HG03469 (cell line): ENCODE measurements at regions not wholly inside any gene's neighbourhood (a gene's known extent, or its start where the extent isn't known, plus 50 kb on each side); places are given as distances from the start of the nearest gene placed in this dataset.
"Not testable (repeated sequence)": the region's sequence is repeated elsewhere in the genome, so short reads cannot be mapped to it uniquely, and the experiment has no call there.

ENCODE experiments used
- ATAC-seq: cut with Tn5 transposase; IDR thresholded peaks from one replicate; pipeline ENCODE4 v1.9.1; 2021; ENCODE audit warnings: mild to moderate bottlenecking, moderate library complexity, moderate number of reproducible peaks; ENCODE audit not compliant: unreplicated experiment

DNA sequence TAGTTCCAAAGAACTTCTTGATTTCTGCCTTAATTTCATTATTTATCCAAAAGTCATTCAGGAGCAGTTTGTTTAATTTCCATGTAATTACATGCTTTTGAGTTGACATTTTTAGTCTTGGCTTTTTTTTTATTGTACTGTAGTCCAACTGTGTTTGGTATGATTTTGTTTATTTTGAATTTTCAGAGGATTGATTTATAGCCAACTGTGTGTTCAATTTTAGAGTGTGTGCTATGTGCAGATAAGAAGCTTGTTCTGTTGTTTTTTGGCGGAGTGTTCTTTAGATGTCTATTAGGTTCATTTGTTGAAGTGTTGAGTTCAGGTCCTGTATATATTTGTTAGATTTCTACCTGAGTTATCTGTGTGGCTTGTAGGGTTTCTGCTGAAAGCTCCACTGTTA is 533.6 kb downstream of the TRAM1L1 start:
- no peak for ATAC-seq

DNA sequence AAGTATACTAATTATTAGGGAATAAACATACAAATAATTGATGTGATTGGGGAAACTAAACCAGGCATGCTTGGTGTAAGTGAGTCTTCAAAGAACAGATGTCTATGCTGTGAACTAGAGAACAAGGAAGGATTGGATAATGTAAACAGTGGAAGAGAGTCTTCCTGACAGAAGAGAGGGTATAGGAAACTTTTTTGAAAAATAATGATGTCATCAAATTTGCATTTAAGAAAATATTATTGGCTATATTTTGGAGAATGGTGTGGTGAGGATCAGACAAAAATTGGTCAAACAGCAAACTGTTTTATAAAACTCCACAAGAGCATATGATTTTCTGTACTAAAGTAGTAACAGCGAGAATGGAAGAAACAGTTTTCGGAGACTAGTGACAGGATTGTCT is 537.7 kb downstream of the TRAM1L1 start:
- ATAC-seq, result no peak

DNA sequence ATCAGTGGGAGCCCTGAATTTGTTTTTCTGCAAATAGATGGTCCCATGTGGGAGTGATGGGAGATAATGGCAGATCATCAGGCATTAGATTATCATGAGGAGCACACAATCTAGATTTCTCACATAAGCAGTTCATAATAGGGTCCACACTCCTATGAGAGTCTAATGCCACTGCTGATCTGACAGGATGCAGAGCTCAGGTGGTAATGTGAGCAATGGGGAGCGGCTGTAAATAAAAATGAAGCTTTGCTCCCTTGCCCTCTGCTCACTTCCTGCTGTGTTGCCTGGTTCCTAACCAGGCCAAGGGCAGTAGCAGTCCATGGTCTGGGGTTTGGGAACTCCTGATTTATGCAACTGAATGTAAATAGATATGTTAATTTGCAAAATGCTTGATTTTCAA is 538.6 kb downstream of the TRAM1L1 start:
- ATAC-seq, result no peak

DNA sequence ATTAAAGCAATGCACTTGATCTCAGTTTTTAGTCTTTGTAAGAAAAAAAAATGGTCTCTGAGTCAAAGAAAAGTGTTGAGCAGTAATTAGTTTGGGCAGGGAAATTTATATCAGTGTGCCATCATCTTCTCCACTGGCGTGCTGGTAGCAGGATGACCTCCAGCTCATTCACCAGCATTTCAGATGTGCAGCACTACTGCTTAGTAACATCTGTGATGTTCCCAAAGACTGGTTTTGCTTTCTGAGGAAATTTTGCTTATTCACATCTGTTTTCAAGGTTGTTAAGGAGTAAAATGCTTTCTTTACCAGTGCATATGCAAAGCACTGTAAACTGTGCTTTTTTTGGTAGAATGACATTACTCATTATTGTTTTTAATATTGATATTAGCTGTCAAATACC is 540.4 kb downstream of the TRAM1L1 start:
- no peak for ATAC-seq

DNA sequence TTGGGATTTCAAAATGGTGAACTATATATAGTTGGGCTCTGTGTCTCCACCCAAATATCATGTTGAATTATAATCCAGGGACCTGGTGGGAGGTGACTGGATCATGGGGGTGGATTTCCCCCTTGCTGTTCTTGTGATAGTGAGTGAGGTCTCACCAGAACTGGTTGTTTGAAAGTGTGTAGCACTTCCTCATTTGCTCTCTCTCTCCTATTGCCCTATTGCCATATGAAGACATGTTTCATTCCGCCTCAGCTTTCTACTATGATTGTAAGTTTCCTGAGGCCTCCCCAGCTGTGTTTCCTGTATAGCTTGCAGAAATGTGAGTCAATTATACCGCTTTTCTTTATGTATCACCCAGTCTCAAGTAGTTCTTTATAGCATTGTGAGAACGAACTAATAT is 545.6 kb downstream of the TRAM1L1 start:
- no peak for ATAC-seq

DNA sequence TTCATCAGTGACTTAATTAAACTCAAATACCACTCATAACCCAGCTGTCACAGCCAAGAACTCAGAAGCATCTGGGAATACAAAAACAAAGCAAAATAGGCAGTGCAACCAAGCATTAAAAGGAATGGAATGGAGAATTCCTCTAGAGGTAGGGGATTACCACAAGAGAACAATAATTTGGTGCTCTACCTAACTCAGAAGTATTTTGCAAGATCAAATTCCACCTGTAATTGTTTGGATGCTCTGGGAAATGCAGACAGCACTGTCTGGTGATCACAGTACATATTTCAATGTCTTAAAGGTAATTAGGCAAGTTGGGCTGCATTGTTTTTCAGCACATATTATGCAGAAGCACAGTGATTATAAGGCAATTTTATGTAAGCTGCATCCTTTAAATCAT is 547.5 kb downstream of the TRAM1L1 start:
- no peak for ATAC-seq

DNA sequence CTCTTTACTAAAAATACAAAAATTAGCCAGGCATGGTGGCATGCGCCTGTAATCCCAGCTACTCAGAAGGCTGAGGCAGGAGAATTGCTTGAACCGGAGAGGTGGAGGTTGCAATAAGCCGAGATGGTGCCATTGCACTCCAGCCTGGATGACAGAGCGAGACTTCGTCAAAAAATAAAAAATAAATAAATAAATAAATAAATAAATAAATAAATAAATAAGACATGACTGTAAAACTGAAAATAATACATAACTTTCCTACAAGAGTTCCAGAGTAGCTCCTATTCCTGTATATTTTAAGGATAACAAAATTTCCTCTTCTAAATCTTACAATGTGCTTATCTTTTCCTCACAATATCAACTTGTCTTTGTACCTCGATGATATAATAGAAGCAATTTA is 549.4 kb downstream of the TRAM1L1 start:
- ATAC-seq, result not testable (repeated sequence)

DNA sequence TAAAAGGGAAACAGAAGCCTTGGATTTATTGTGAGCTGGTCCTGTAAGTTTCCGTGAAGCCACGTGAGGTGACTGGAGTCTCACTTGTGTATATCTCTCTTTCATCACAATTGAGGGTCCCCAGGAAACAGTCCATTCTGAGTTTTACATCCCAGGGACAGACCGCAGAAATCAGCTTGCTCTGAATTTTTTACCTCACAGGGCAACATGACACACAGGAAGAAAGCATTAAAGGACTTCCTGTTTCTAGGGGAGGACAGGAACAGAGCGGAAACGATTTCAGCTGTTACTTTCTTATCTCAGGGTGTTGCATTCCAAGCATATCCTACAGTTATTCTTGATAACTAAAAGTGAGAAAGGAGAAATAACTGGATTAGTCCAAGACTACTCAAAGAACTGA is 553.5 kb downstream of the TRAM1L1 start:
- no peak for ATAC-seq

DNA sequence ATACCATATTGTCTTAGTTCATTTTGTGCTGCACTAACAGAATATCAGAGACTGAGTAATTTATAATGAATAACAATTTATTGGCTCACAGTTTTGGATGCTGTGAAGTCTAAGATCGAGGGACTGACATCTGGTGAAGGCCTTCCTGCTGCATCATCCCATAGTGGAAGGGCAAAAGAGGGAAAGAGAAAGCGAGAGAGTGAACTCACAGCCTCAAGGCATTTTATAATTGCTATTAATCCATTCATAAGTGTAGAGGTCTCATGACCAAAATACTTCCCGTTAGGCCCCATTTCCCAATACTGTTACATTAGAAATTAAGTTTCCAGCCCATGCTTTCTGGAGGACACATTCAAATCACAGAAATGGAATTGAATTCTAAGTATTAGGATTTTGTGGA is 554.4 kb downstream of the TRAM1L1 start:
- ATAC-seq, result no peak

DNA sequence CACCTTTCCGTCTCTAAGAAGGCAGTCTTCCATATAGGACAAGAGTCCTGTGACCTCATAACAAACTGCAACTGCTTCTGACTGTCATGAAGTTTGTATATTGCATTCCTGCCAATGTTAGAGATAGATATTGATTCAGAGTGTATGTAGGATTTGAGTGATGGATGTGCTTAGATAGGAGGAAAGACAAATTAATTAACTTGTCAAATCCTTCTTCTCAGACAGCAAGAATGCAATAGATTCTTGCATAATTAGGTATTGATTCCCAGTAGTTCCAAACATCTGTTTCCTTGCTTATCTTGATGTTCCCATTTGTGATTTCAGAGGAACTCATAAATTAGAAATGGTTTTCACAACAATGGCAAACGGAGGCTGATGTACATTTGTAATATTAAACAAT is 555.3 kb downstream of the TRAM1L1 start:
- ATAC-seq, result no peak

DNA sequence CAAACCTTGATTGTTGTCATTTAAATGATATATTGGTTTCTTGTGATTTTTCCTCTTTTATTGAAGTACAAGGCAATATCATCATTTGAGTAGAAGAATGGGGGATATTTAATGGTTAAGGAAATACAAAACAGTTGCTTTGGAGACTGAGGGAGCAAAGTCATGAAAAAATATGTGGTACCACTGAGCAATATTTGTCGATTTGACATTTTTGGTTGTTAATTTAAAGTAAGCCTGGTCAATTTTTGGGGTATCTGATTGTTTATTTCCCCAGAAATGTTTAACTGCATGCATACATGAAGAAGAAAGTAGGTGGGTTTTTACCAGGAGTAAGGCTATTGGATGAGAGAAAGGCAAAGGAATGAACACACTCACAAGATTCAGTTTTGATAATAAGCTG is 556.2 kb downstream of the TRAM1L1 start:
- ATAC-seq, result no peak

DNA sequence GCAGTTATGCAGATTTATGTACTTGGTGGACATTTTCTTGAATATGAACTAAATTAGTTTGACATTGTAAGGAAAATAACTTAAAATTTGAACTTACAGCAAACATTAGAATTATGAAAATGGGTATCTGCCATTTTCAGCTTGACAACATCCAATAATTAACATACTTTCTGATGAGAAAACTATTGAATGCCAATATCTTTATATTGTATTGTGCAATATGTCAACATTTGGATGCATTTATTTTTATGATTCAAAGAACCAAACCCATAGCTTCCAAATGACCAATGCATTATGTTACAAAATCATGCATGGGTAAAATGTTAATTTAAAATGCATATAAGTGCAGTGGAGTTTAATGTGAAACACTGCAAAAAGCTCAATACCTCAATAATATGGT is 562.5 kb downstream of the TRAM1L1 start:
- ATAC-seq, result no peak

DNA sequence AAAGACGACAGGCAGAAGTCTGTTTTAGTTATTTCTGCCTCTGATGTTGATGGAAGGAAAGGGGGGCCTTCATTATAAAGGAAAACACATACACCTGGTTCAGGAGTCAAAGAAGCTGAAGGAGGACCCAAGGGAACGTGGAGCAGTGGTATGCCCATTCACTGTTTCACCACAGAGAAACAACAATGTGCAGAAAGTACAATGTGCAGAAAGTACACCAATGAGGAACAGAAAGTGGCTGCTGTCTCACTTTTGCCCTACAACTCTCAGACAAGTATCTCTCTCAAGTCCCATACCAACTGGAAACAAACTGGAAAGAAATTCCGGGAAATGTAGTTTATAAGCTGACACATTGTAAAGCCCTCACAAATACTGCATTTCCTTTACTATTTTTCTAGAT is 564.5 kb downstream of the TRAM1L1 start:
- ATAC-seq, result no peak

DNA sequence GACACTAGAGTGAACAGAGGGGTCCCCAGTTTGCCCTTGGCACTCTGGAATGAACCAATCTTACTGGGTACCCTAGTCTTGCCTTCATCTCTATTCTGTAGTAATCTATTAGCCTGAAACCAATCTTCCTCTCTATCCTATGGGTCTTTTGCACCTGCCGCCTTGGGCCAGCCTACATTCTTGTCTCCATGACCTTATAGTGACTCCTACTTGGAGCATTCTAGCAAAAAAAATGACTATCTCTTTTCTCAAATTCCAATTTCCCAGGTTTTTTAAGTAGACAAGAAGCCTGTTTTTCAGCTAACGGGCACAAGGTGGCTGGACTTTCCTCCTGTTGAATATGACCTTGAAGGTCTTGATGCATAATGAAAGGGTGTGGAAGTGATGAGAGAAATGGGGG is 568.7 kb downstream of the TRAM1L1 start:
- no peak for ATAC-seq

DNA sequence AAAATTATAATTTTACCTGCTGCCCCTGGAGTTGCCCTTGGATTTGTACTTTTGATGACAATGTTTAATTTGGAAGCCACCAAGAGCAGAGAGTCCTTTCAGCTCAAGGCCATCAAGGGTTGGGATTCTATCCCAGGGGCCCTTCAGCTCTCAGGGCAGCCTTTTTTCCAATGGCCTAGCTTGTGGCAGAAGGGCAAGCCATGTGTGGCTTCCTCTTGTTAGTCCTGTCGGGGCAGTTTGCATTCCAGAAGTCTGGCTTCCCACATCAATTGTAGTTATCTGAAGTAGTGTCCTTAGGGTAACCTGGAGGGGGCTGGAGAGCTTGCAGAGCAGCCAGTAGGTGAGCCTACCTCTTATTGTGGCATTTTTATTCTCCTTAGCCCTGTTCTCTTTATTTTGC is 569.4 kb downstream of the TRAM1L1 start:
- ATAC-seq, result no peak

DNA sequence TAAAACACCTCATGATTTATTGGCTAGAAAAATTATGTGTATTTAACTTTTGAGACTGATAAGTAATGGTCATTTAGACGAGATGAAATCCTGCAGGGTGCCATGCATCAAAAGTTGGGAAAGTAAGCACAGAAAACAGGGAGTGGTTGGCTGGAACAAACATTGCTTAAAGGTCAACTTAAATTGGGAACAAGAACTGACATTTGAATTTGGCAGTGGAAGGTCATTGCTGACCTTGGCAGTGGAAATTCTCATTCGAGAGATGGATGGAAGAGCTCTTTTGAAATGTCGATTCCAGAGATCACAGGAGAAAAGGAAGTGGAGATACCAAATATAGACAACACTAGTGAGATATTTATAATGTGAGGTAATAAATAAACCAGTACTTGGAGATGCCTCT is 572.8 kb downstream of the TRAM1L1 start:
- ATAC-seq, result no peak

DNA sequence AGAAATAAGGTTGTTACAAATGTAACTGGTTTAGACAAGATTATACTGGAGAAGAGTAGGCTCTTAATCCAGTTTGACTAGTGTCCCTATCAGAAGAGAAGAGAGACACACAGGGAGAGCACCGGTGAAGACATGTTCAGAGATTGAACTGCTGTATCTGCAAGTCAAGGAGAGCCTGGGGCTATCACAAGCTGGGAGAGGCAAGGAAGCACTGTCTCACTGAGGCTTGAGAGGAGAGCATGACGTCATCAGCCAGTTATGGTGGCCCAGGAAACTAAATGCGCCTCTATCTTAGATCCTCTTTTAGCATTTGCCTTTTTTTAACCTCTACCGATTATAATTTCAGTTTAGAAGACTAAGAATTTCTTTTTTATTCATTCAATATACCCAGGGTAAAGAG is 583.4 kb downstream of the TRAM1L1 start:
- ATAC-seq, result no peak

DNA sequence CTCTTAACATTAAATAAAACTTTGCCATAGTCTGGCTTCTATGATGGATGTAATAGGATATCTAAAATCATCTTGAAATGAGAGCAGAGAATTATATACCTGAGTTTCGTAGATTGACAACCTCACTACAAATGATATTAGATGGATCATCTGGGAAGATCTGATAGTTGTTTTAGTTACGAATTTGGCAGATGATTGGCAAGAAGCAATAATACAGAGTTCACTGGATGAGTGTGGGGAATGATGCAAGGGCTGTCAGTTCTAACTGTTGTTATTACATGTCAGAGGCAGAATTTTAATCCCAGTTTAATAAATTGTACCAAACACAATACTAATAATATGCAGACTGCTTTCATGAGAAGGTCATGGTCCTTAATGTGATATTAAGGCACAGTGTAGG is 585.2 kb downstream of the TRAM1L1 start:
- no peak for ATAC-seq

DNA sequence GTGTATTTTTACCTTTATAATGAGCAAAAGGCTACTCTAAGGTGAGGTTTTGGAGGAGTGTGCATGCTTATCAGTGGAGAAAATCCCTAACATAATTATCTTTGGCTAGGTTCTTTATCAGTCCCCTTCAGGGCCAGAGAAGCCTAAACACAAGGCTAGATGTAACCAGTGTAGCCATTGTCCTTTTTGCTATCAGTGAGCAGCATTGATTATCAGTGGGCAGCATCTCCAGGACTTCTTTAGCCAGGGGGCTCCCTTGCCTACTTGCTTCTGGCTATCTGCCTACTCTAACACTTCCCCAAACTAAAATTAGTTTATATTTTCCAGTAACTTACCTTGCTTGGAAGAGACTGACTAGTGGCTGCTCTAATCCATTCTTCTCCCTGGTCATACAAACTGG is 595.6 kb downstream of the TRAM1L1 start:
- ATAC-seq, result no peak

DNA sequence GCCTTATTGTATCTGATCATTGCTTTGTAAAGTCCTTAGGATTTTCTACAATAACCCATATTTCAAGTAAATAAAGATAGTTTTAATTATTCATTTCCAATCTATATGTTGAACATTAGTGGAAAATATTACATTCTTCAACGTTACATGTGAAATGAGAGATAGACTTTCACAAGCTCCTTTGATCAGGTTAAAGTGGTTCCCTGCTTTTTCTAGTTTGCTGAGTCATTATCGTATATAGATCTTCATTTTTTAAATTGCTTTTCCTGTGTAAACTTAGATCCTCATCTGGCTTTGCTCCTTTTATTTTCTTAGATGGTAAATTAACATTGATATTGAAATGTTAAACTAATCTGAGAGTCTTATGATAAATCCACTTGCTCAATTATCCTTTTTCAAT is 599.0 kb downstream of the TRAM1L1 start:
- no peak for ATAC-seq

DNA sequence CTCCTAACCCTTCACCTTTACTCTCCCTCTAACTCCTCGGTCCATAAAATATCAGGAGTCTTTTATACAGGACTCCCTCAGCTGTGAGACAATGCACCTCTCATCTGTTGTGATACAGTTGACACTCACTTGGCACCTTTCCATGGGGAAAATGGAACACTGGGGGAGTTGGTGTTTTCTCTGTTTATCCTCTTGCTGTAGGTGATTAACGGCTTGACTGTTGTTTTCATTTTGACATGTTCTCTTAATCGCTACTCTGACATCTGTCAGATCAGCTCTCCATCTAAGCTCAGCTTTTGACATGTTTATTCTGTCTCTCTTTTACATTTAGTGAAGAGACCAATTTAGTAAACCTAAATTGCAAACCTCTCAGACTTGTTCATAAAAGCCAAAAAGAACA is 604.8 kb downstream of the TRAM1L1 start:
- no peak for ATAC-seq

DNA sequence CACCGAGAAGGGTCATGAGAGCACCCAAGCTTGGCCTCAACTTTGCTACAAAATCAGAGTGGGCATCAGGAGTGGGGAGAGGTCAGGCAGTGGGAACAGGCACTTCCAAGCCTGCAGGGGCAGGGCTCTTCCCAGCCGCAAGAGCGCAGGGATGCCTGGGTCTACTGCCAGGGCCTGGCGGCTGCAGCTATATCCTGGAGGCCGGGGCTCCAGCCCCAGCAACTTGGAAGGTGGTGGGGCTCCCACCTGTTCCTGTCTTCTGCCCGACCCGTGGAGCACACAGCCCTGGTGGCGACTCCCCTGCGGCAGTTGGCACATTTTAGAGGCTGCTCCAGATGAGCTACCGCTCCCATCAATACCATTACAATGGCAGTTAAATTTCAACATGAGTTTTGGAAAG is 607.0 kb downstream of the TRAM1L1 start:
- no peak for ATAC-seq

DNA sequence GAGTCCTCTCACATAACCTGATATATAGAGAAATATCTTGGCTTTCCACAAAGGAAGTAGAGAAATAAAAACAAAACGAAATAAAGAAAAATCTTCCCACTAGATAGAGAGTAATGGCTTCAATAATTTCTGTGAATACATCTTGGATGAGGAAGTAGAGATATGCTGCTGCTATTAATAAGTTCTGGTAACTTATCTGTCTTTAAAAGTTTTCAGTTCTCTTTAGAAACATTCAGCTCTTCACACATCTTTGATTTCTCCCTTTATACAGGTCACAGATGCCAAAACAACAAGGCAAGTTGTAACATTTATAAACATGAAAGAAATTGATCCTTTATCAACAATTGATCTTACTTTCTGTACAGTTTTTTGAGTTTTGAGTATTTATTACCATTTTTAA is 615.8 kb downstream of the TRAM1L1 start:
- no peak for ATAC-seq

DNA sequence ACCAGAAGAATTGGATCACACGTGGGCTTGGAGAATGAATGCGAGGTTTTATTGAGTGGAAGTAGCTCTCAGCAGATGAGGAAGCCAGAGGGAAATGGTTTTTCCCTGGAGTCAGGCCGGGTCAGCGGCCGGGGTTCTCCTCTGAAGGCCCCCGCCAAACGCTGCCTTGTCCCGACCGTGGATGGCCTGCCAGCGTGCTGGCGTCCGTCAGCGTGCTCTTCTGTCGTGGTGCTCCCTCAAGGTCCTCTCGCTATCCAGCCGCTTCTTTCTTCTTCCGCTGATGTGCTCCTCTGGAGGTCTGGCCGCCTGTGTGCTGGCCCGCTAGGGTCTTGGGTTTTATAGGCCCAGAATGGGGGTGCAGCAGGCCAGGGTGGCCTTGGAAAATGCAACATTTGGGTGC is 632.2 kb downstream of the TRAM1L1 start:
- no peak for ATAC-seq
